GM12874 (cell line): ENCODE measurements at regions not wholly inside any gene's neighbourhood (a gene's known extent, or its start where the extent isn't known, plus 50 kb on each side); places are given as distances from the start of the nearest gene placed in this dataset.

Source experiments
- CTCF ChIP-seq: IDR thresholded peaks from 2 replicates; pipeline ENCODE4 v1.5.1; 2011; ENCODE audit warnings: low read depth, mild to moderate bottlenecking, control low read depth, low read length, moderate library complexity; ENCODE audit not compliant: insufficient read depth

- no peak for TF ChIP-seq CTCF
Observed at GRCh38 chr9:75658301-75658905, 232.1 kb upstream of the PCSK5 start.

- TF ChIP-seq CTCF: no peak
Observed at GRCh38 chr9:75664597-75664996, 225.9 kb upstream of the PCSK5 start.

- no peak for TF ChIP-seq CTCF
Observed at GRCh38 chr9:75666856-75667554, 223.5 kb upstream of the PCSK5 start.

GRCh38 chr9:75669721-75670120 lies 220.8 kb upstream of the PCSK5 start:
- TF ChIP-seq CTCF: no peak

GRCh38 chr9:75671354-75671753 lies 219.1 kb upstream of the PCSK5 start:
- no peak for TF ChIP-seq CTCF

- TF ChIP-seq CTCF: no peak
Observed at GRCh38 chr9:75672478-75672877, 218.0 kb upstream of the PCSK5 start.

- no peak for TF ChIP-seq CTCF
Observed at GRCh38 chr9:75683591-75683990, 206.9 kb upstream of the PCSK5 start.
